ENCODE measurements at regions not wholly inside any gene's neighbourhood (a gene's known extent, or its start where the extent isn't known, plus 50 kb on each side); places are given as distances from the start of the nearest gene placed in this dataset.

- TF ChIP-seq CTCF (conservative IDR thresholded peaks at IDR 0.05 in 1 of 2, IDR thresholded peaks at IDR 0.05 in 1 of 2; ENCODE audit: low read depth in 1 of 2, low read length in 2 of 2) (no peak), EZH2 (IDR thresholded peaks at IDR 0.05; ENCODE audit: low read length, missing control alignments) (no peak)
These were observed 248.7 kb upstream of the EGLN3 start for GRCh38 chr14:34199585-34199984.
